ENCODE measurements at regions not wholly inside any gene's neighbourhood (a gene's known extent, or its start where the extent isn't known, plus 50 kb on each side); places are given as distances from the start of the nearest gene placed in this dataset.
A peak's percentile ranks its signal among the peaks of the same experiment; 100 is the strongest.

- Mint-ChIP-seq H3K36me3 (ENCODE audit: low read depth) (no peaks in the 10 kb centered on the region), H3K4me3 (no peak overlapping the region), H3K4me1 (no peaks in the 10 kb centered on the region), H3K27me3 (no peaks in the 10 kb centered on the region), H3K27ac (no peak overlapping the region), H3K9me3 (peaks cover 4% of the 10 kb centered on the region)
- DNase-seq = no peak
- ATAC-seq = no peak
Measured at GRCh38 chr14:26959437-26959836, 361.6 kb upstream of the NOVA1 start.

- no peak overlapping the region for H3K27ac Mint-ChIP-seq
- no peaks in the 10 kb centered on the region for H3K36me3 Mint-ChIP-seq (ENCODE audit: low read depth)
Measured at GRCh38 chr14:26959972-26960660, 362.3 kb upstream of the NOVA1 start.

GRCh38 chr14:26963711-26964110, 365.9 kb upstream of the NOVA1 start:
- Mint-ChIP-seq H3K27me3 (no peaks in the 10 kb centered on the region), H3K9me3 (no peaks in the 10 kb centered on the region), H3K4me1 (no peaks in the 10 kb centered on the region), H3K27ac (no peak overlapping the region), H3K4me3 (no peak overlapping the region), H3K36me3 (ENCODE audit: low read depth) (no peaks in the 10 kb centered on the region)
- DNase-seq = no peak
- ATAC-seq = no peak

More at GRCh38 chr14:26959972-26960660, 362.3 kb upstream of the NOVA1 start:
- no peaks in the 10 kb centered on the region for H3K4me1 Mint-ChIP-seq
- DNase-seq (no peak), ATAC-seq (no peak)
- H3K9me3 Mint-ChIP-seq = peaks cover 4% of the 10 kb centered on the region
- H3K4me3 Mint-ChIP-seq = no peak overlapping the region
- H3K27me3 Mint-ChIP-seq = no peaks in the 10 kb centered on the region

- H3K27ac Mint-ChIP-seq = no peak overlapping the region
- H3K9me3 Mint-ChIP-seq = peaks cover 4% of the 10 kb centered on the region
- no peak overlapping the region for H3K4me3 Mint-ChIP-seq
- no peaks in the 10 kb centered on the region for H3K36me3 Mint-ChIP-seq (ENCODE audit: low read depth)
- no peaks in the 10 kb centered on the region for H3K27me3 Mint-ChIP-seq
- no peak for ATAC-seq
- no peak for DNase-seq
- no peaks in the 10 kb centered on the region for H3K4me1 Mint-ChIP-seq
Measured at GRCh38 chr14:26965490-26965889, 367.7 kb upstream of the NOVA1 start.

- Mint-ChIP-seq H3K27ac (no peak overlapping the region), H3K4me1 (no peaks in the 10 kb centered on the region)
- ATAC-seq = no peak
Measured at GRCh38 chr14:26966908-26967307, 369.1 kb upstream of the NOVA1 start.

GRCh38 chr14:26974965-26975364, 377.1 kb upstream of the NOVA1 start:
- no peak for DNase-seq
- ATAC-seq = no peak
- Mint-ChIP-seq H3K4me3 (no peak overlapping the region), H3K36me3 (ENCODE audit: low read depth) (no peaks in the 10 kb centered on the region), H3K9me3 (no peaks in the 10 kb centered on the region), H3K27me3 (no peaks in the 10 kb centered on the region), H3K27ac (no peak overlapping the region), H3K4me1 (no peaks in the 10 kb centered on the region)

More at GRCh38 chr14:26966908-26967307, 369.1 kb upstream of the NOVA1 start:
- DNase-seq = no peak
- Mint-ChIP-seq H3K36me3 (ENCODE audit: low read depth) (no peaks in the 10 kb centered on the region), H3K9me3 (peaks cover 4% of the 10 kb centered on the region), H3K4me3 (no peak overlapping the region), H3K27me3 (no peaks in the 10 kb centered on the region)

GRCh38 chr14:26982071-26982470, 384.2 kb upstream of the NOVA1 start:
- H3K9me3 Mint-ChIP-seq = peaks cover 6% of the 10 kb centered on the region
- H3K4me1 Mint-ChIP-seq = no peaks in the 10 kb centered on the region
- DNase-seq (no peak), ATAC-seq (no peak)
- H3K36me3 Mint-ChIP-seq (ENCODE audit: low read depth) = no peaks in the 10 kb centered on the region
- no peak overlapping the region for H3K4me3 Mint-ChIP-seq
- H3K27ac Mint-ChIP-seq = no peak overlapping the region
- H3K27me3 Mint-ChIP-seq = no peaks in the 10 kb centered on the region

GRCh38 chr14:26984311-26985177, 386.7 kb upstream of the NOVA1 start:
- no peak for ATAC-seq
- H3K27me3 Mint-ChIP-seq = no peaks in the 10 kb centered on the region
- no peak overlapping the region for H3K27ac Mint-ChIP-seq
- H3K4me1 Mint-ChIP-seq = no peaks in the 10 kb centered on the region
- no peak overlapping the region for H3K4me3 Mint-ChIP-seq
- peak; percentile 12 for DNase-seq
- H3K36me3 Mint-ChIP-seq (ENCODE audit: low read depth) = no peaks in the 10 kb centered on the region
- H3K9me3 Mint-ChIP-seq = peaks cover 6% of the 10 kb centered on the region

GRCh38 chr14:26987744-26988363, 390.0 kb upstream of the NOVA1 start:
- H3K27me3 Mint-ChIP-seq = no peaks in the 10 kb centered on the region
- no peaks in the 10 kb centered on the region for H3K36me3 Mint-ChIP-seq (ENCODE audit: low read depth)
- peaks cover 6% of the 10 kb centered on the region for H3K9me3 Mint-ChIP-seq
- H3K27ac Mint-ChIP-seq = no peak overlapping the region
- no peak overlapping the region for H3K4me3 Mint-ChIP-seq
- ATAC-seq = no peak
- no peaks in the 10 kb centered on the region for H3K4me1 Mint-ChIP-seq
- no peak for DNase-seq

- no peaks in the 10 kb centered on the region for H3K36me3 Mint-ChIP-seq (ENCODE audit: low read depth)
- DNase-seq (no peak), ATAC-seq (no peak)
- H3K4me3 Mint-ChIP-seq = no peak overlapping the region
- H3K9me3 Mint-ChIP-seq = peaks cover 6% of the 10 kb centered on the region
- H3K27ac Mint-ChIP-seq = no peak overlapping the region
- no peaks in the 10 kb centered on the region for H3K27me3 Mint-ChIP-seq
- H3K4me1 Mint-ChIP-seq = no peaks in the 10 kb centered on the region
Measured at GRCh38 chr14:26990946-26991345, 393.1 kb upstream of the NOVA1 start.

- Mint-ChIP-seq H3K27ac (no peak overlapping the region), H3K4me1 (no peaks in the 10 kb centered on the region), H3K36me3 (ENCODE audit: low read depth) (no peaks in the 10 kb centered on the region), H3K9me3 (peaks cover 11% of the 10 kb centered on the region), H3K27me3 (no peaks in the 10 kb centered on the region), H3K4me3 (no peak overlapping the region)
- DNase-seq (no peak), ATAC-seq (no peak)
Measured at GRCh38 chr14:26992403-26993115, 394.7 kb upstream of the NOVA1 start.

- peaks cover 11% of the 10 kb centered on the region for H3K9me3 Mint-ChIP-seq
- no peaks in the 10 kb centered on the region for H3K27me3 Mint-ChIP-seq
- ATAC-seq (no peak), DNase-seq (no peak)
- no peaks in the 10 kb centered on the region for H3K36me3 Mint-ChIP-seq (ENCODE audit: low read depth)
- H3K4me3 Mint-ChIP-seq = no peak overlapping the region
- H3K4me1 Mint-ChIP-seq = no peaks in the 10 kb centered on the region
- no peak overlapping the region for H3K27ac Mint-ChIP-seq
Measured at GRCh38 chr14:26993556-26993955, 395.7 kb upstream of the NOVA1 start.

- DNase-seq = no peak
- Mint-ChIP-seq H3K27me3 (no peaks in the 10 kb centered on the region), H3K36me3 (ENCODE audit: low read depth) (no peaks in the 10 kb centered on the region), H3K9me3 (peaks cover 12% of the 10 kb centered on the region), H3K4me1 (no peaks in the 10 kb centered on the region), H3K4me3 (no peak overlapping the region), H3K27ac (no peak overlapping the region)
- no peak for ATAC-seq
Measured at GRCh38 chr14:26995301-26995700, 397.5 kb upstream of the NOVA1 start.

GRCh38 chr14:26996246-26996645, 398.4 kb upstream of the NOVA1 start:
- Mint-ChIP-seq H3K4me1 (no peaks in the 10 kb centered on the region), H3K27me3 (no peaks in the 10 kb centered on the region), H3K4me3 (no peak overlapping the region), H3K36me3 (ENCODE audit: low read depth) (no peaks in the 10 kb centered on the region), H3K9me3 (peaks cover 11% of the 10 kb centered on the region), H3K27ac (no peak overlapping the region)
- ATAC-seq (no peak), DNase-seq (no peak)
